IMR-90 (cell line): ENCODE measurements at regions not wholly inside any gene's neighbourhood (a gene's known extent, or its start where the extent isn't known, plus 50 kb on each side); places are given as distances from the start of the nearest gene placed in this dataset.

Experiments
- ATAC-seq: fragments of 200-7000 bp; cut with Tn5 transposase; 2 replicates; pipeline ENCODE4 v1.9.1; 2020; ENCODE audit warnings: low read depth, mild to moderate bottlenecking, moderate library complexity
- BruUV-seq: library from RNA; stranded (reverse); fragments of 400-500 nt; replicated peaks from 2 replicates; lab custom pipeline; 2021; lab: Mats Ljungman, UMichigan
- CTCF ChIA-PET: fragments of 300-600 bp; formaldehyde crosslinking; extraction: SDS; loops from one replicate; lab custom pipeline; 2021; ENCODE audit warnings: antibody characterized with exemption; lab: Yijun Ruan, JAX
- POLR2A ChIA-PET: fragments of 300-600 bp; sonication (Branson Sonifier 250); formaldehyde crosslinking; loops from one replicate; lab custom pipeline; 2022; ENCODE audit warnings: antibody characterized with exemption; ENCODE audit not compliant: unreplicated experiment; lab: Charles Lee
- DNase-seq: peaks from one replicate; pipeline ENCODE4 v3.0.0; 2013
- H2AFZ ChIP-seq: replicated peaks from 2 replicates; pipeline ENCODE3; 2013; ENCODE audit warnings: low read length, mild to moderate bottlenecking; ENCODE audit not compliant: poor library complexity
- H2AK5ac ChIP-seq: 2 replicates; pipeline ENCODE4 v1.6.1; 2013; ENCODE audit warnings: low read depth, low read length, inconsistent platforms
- H2AK9ac ChIP-seq: replicated peaks from 2 replicates; pipeline ENCODE3; 2013; ENCODE audit warnings: mild to moderate bottlenecking, low read depth, low read length, moderate library complexity; ENCODE audit not compliant: poor library complexity
- H2BK120ac ChIP-seq: 2 replicates; pipeline ENCODE4 v1.6.1; 2013; ENCODE audit warnings: low read depth, low read length, inconsistent platforms
- H2BK15ac ChIP-seq: 3 replicates; pipeline ENCODE4 v1.6.1; 2013; ENCODE audit warnings: low read depth, low read length, inconsistent platforms
- H2BK20ac ChIP-seq: 2 replicates; pipeline ENCODE4 v1.6.1; 2013; ENCODE audit warnings: low read depth, mild to moderate bottlenecking, inconsistent platforms, low read length, moderate library complexity
- H2BK5ac ChIP-seq: 2 replicates; pipeline ENCODE4 v1.6.1; 2013; ENCODE audit warnings: mild to moderate bottlenecking, low read depth, low read length, inconsistent platforms; ENCODE audit not compliant: poor library complexity, severe bottlenecking
- H3K14ac ChIP-seq: replicated peaks from 2 replicates; pipeline ENCODE4 v1.6.1; 2013; ENCODE audit warnings: low read depth, low read length, inconsistent platforms
- H3K18ac ChIP-seq: 2 replicates; pipeline ENCODE4 v1.6.1; 2013; ENCODE audit warnings: low read depth, low read length, control low read depth
- H3K23ac ChIP-seq: 2 replicates; pipeline ENCODE4 v1.6.1; 2013; ENCODE audit warnings: low read depth, low read length, inconsistent platforms
- H3K27ac ChIP-seq: 2 replicates; pipeline ENCODE4 v1.5.1; 2013; ENCODE audit warnings: mild to moderate bottlenecking, control low read depth, low read length; ENCODE audit not compliant: insufficient read depth
- H3K27me3 ChIP-seq: 2 replicates; pipeline ENCODE4 v1.6.1; 2013; ENCODE audit warnings: low read length; ENCODE audit not compliant: control insufficient read depth, insufficient read depth
- H3K36me3 ChIP-seq: 2 replicates; pipeline ENCODE4 v1.6.1; 2013; ENCODE audit warnings: low read length, mixed read lengths; ENCODE audit not compliant: control insufficient read depth, insufficient read depth
- H3K4ac ChIP-seq: 2 replicates; pipeline ENCODE4 v1.6.1; 2013; ENCODE audit warnings: low read depth, low read length, inconsistent platforms
- H3K4me1 ChIP-seq: 2 replicates; pipeline ENCODE4 v1.6.1; 2013; ENCODE audit warnings: low read length, mixed read lengths; ENCODE audit not compliant: control insufficient read depth, insufficient read depth
- H3K4me2 ChIP-seq: 2 replicates; pipeline ENCODE4 v1.6.1; 2013; ENCODE audit warnings: low read depth, mild to moderate bottlenecking, control low read depth, low read length, moderate library complexity
- H3K4me3 ChIP-seq: 2 replicates; pipeline ENCODE4 v1.5.1; 2013; ENCODE audit warnings: low read depth, mild to moderate bottlenecking, control low read depth, low read length, moderate library complexity; ENCODE audit not compliant: insufficient read depth
- H3K56ac ChIP-seq: 2 replicates; pipeline ENCODE4 v1.6.1; 2013; ENCODE audit warnings: low read length, inconsistent platforms; ENCODE audit not compliant: insufficient read depth; ENCODE audit errors: extremely low read depth
- H3K79me1 ChIP-seq, 2 experiments: 2 replicates each; pipeline ENCODE4 v1.6.1; 2013; ENCODE audit warnings: low read length in 2 of 2, inconsistent platforms in 1 of 2, low read depth in 1 of 2
- H3K9ac ChIP-seq: 2 replicates; pipeline ENCODE4 v1.6.1; 2013; ENCODE audit warnings: low read depth, low read length, control low read depth
- H3K9me1 ChIP-seq: 2 replicates; pipeline ENCODE4 v1.6.1; 2013; ENCODE audit warnings: low read length, inconsistent platforms; ENCODE audit not compliant: insufficient read depth
- H3K9me3 ChIP-seq: 2 replicates; pipeline ENCODE4 v1.6.1; 2013; ENCODE audit warnings: low read length; ENCODE audit not compliant: control insufficient read depth, insufficient read depth
- H4K20me1 ChIP-seq: 2 replicates; pipeline ENCODE4 v1.6.1; 2013; ENCODE audit warnings: low read length, inconsistent platforms; ENCODE audit not compliant: insufficient read depth
- H4K5ac ChIP-seq: 2 replicates; pipeline ENCODE4 v1.6.1; 2013; ENCODE audit warnings: mild to moderate bottlenecking, low read depth, low read length, control low read depth
- H4K8ac ChIP-seq, 2 experiments: 2 replicates each; pipeline ENCODE4 v1.6.1; 2013; ENCODE audit warnings: low read depth in 2 of 2, low read length in 2 of 2, control low read depth in 1 of 2, inconsistent platforms in 1 of 2
- H4K91ac ChIP-seq: 2 replicates; pipeline ENCODE4 v1.6.1; 2013; ENCODE audit warnings: low read depth, low read length, inconsistent platforms; ENCODE audit not compliant: insufficient read depth
- BHLHE40 ChIP-seq: fragments of 150-350 bp; IDR thresholded peaks from 2 replicates; pipeline ENCODE4 v1.6.1; 2016; ENCODE audit warnings: mild to moderate bottlenecking, low read depth, low read length
- CEBPB ChIP-seq: IDR thresholded peaks from 2 replicates; pipeline ENCODE4 v1.6.1; 2012; ENCODE audit warnings: low read depth, low read length, improper control_type of control experiment
- CHD1 ChIP-seq: IDR thresholded peaks from 2 replicates; pipeline ENCODE4 v1.6.1; 2012; ENCODE audit warnings: low read depth, low read length, improper control_type of control experiment
- CTCF ChIP-seq: conservative IDR thresholded peaks from 2 replicates; pipeline ENCODE4 v1.5.1; 2012; ENCODE audit warnings: mild to moderate bottlenecking, low read depth, low read length, improper control_type of control experiment
- ELK1 ChIP-seq: fragments of 150-350 bp; IDR thresholded peaks from 2 replicates; pipeline ENCODE4 v1.6.1; 2016; ENCODE audit warnings: low read depth, mild to moderate bottlenecking, low read length, moderate library complexity, borderline replicate concordance
- FOS ChIP-seq: fragments of 150-350 bp; IDR thresholded peaks from 2 replicates; pipeline ENCODE4 v1.6.1; 2016; ENCODE audit warnings: low read depth, low read length
- MAFK ChIP-seq: IDR thresholded peaks from 2 replicates; pipeline ENCODE4 v1.6.1; 2012; ENCODE audit warnings: low read depth, low read length, improper control_type of control experiment
- MAZ ChIP-seq: IDR thresholded peaks from 2 replicates; pipeline ENCODE4 v1.6.1; 2012; ENCODE audit warnings: low read depth, mild to moderate bottlenecking, low read length, improper control_type of control experiment, moderate library complexity, borderline replicate concordance
- MXI1 ChIP-seq: IDR thresholded peaks from 2 replicates; pipeline ENCODE4 v1.6.1; 2012; ENCODE audit warnings: low read depth, mild to moderate bottlenecking, low read length, moderate library complexity, borderline replicate concordance
- NFE2L2 ChIP-seq: fragments of 150-350 bp; IDR thresholded peaks from 2 replicates; pipeline ENCODE4 v1.6.1; 2016; ENCODE audit warnings: low read depth, mild to moderate bottlenecking, low read length
- POLR2A ChIP-seq: IDR thresholded peaks from 2 replicates; pipeline ENCODE4 v1.6.1; 2012; ENCODE audit warnings: mild to moderate bottlenecking, low read depth, low read length
- RAD21 ChIP-seq: IDR thresholded peaks from 2 replicates; pipeline ENCODE4 v1.6.1; 2012; ENCODE audit warnings: low read length, improper control_type of control experiment
- RCOR1 ChIP-seq: IDR thresholded peaks from 2 replicates; pipeline ENCODE4 v1.6.1; 2012; ENCODE audit warnings: mild to moderate bottlenecking, low read length, improper control_type of control experiment; ENCODE audit not compliant: insufficient replicate concordance
- RFX5 ChIP-seq: IDR thresholded peaks from 2 replicates; pipeline ENCODE4 v1.8.0; 2012; ENCODE audit warnings: low read depth, mild to moderate bottlenecking, low read length, moderate library complexity
- SMC3 ChIP-seq: fragments of 150-350 bp; IDR thresholded peaks from 2 replicates; pipeline ENCODE4 v1.6.1; 2016; ENCODE audit warnings: low read depth, mild to moderate bottlenecking, antibody characterized with exemption, low read length, moderate library complexity
- USF2 ChIP-seq: fragments of 150-350 bp; IDR thresholded peaks from 2 replicates; pipeline ENCODE4 v1.6.1; 2017; ENCODE audit warnings: mild to moderate bottlenecking, antibody characterized with exemption, low read length, low read depth
- WGBS, 2 experiments: methylation state at CpG; one replicate each; pipeline versions ENCODE4 v1.1.5 to v1.1.7; 2013; ENCODE audit warnings: missing lambda C conversion rate in 2 of 2; ENCODE audit not compliant: insufficient read length in 1 of 2; ENCODE audit errors: extremely low coverage in 2 of 2; 5-methylcytosine and 5-hydroxymethylcytosine counted together
- dilution Hi-C: fragments of 300-500 bp; cut with HindIII; formaldehyde crosslinking; loops from one replicate; pipeline ENCODE4 v1.14.3; 2018; ENCODE audit warnings: low sequenced_read_pairs; ENCODE audit not compliant: unreplicated experiment
- in situ Hi-C: fragments of 300-500 bp; cut with MboI; formaldehyde crosslinking; loops from 3 replicates; pipeline ENCODE4 v1.14.3; 2019; ENCODE audit warnings: low sequenced_read_pairs, inconsistent platforms, mixed read lengths
- intact Hi-C: fragments of 100-400 bp; cut with micrococcal nuclease; formaldehyde crosslinking; loops from 2 replicates; pipeline ENCODE4 v1.10.0; 2022

GRCh38 chr14:76639606-76640229 lies 121.5 kb upstream of the VASH1 start:
- Histone ChIP-seq H3K27me3 (peaks cover 7% of the 10 kb centered on the region), H4K20me1 (no peaks in the 10 kb centered on the region), H3K27ac (no peak overlapping the region), H4K5ac (no peak overlapping the region), H4K8ac (no peak overlapping the region), H2AK9ac (no peak overlapping the region), H3K79me1 (no peaks in the 10 kb centered on the region), H4K91ac (no peak overlapping the region), H2BK5ac (no peak overlapping the region), H3K4me1 (no peaks in the 10 kb centered on the region), H3K36me3 (no peaks in the 10 kb centered on the region), H3K23ac (no peak overlapping the region), H3K56ac (no peak overlapping the region), H3K9ac (no peak overlapping the region), H2AFZ (no peak overlapping the region), H2AK5ac (no peak overlapping the region), H3K14ac (no peak overlapping the region), H3K9me3 (no peaks in the 10 kb centered on the region), H2BK15ac (no peak overlapping the region), H3K4me2 (no peak overlapping the region), H2BK20ac (no peak overlapping the region), H3K4ac (no peak overlapping the region), H2BK120ac (no peak overlapping the region), H3K18ac (no peak overlapping the region), H3K9me1 (no peaks in the 10 kb centered on the region), H3K4me3 (no peak overlapping the region)
- intact Hi-C loops (loop anchor here (10.0 kb wide), 2 partner anchors 125 to 485 kb away; partner anchors contain the start of gene GPATCH2L), dilution Hi-C loops (no loop called here), in situ Hi-C loops (loop anchor here (10.0 to 25.0 kb wide), 2 partner anchors 585 to 927 kb away; no protein-coding TSS in a partner anchor)
- DNase-seq (no peak), ATAC-seq (no peak)
- BruUV-seq, result no TSS peak
- ChIA-PET CTCF (no interaction called here), POLR2A (no interaction called here)
- no peak for TF ChIP-seq MAZ
- TF ChIP-seq MXI1, result no peak
- no peak for TF ChIP-seq SMC3
- no peak for TF ChIP-seq RAD21
- TF ChIP-seq RFX5, result no peak
- no peak for TF ChIP-seq NFE2L2
- no peak for TF ChIP-seq BHLHE40
- TF ChIP-seq FOS, result no peak
- no peak for TF ChIP-seq RCOR1
- TF ChIP-seq USF2, result no peak
- no peak for TF ChIP-seq CTCF
- no peak for TF ChIP-seq CHD1
- no peak for TF ChIP-seq CEBPB
- no peak for TF ChIP-seq POLR2A
- TF ChIP-seq MAFK, result no peak
- no peak for TF ChIP-seq ELK1
- no CpG with 5 or more reads among the region's 6 CpGs for WGBS, 2 experiments
